HCT116 (cell line): ENCODE measurements at regions not wholly inside any gene's neighbourhood (a gene's known extent, or its start where the extent isn't known, plus 50 kb on each side); places are given as distances from the start of the nearest gene placed in this dataset.

Experiments used
- ATAC-seq: fragments of 200-7000 bp; cut with Tn5 transposase; 2 replicates; pipeline ENCODE4 v1.9.1; 2020; ENCODE audit warnings: mild to moderate bottlenecking, moderate library complexity
- BruUV-seq: library from RNA; stranded (reverse); fragments of 400-500 nt; replicated peaks from 2 replicates; lab custom pipeline; 2021; lab: Mats Ljungman, UMichigan
- CTCF ChIA-PET: fragments of 300-600 bp; sonication (Branson Sonifier 250); formaldehyde crosslinking; loops from one replicate; lab custom pipeline; 2021; ENCODE audit warnings: antibody characterized with exemption; lab: Charles Lee
- POLR2A ChIA-PET: fragments of 300-600, 350-600 bp; sonication (Branson Sonifier 250); formaldehyde crosslinking; loops from one replicate; lab custom pipeline; 2021; ENCODE audit warnings: antibody characterized with exemption; lab: Charles Lee
- RAD21 ChIA-PET, 2 experiments: fragments of 300-600 bp; sonication (Branson Sonifier 250); formaldehyde crosslinking; loops; one replicate each; lab custom pipeline; 2023; ENCODE audit warnings: low total read pairs in 2 of 2; ENCODE audit not compliant: uncharacterized antibody in 2 of 2, unreplicated experiment in 2 of 2, low non-redundant PET in 1 of 2; lab: Charles Lee
- DNase-seq: peaks from one replicate; pipeline ENCODE4 v3.0.0-alpha.2; 2010; ENCODE audit warnings: low read depth, low spot score
- H2AFZ ChIP-seq: fragments of 200-600 bp; shearing (Covaris generic), sonication (generic); 2 replicates; pipeline ENCODE4 v1.6.1; 2017; ENCODE audit warnings: low read depth, mixed run types, mixed read lengths, antibody characterized with exemption, low read length; ENCODE audit not compliant: poor library complexity, severe bottlenecking
- H3K27ac ChIP-seq: 2 replicates; pipeline ENCODE4 v1.5.1; 2012; ENCODE audit warnings: low read depth, low read length
- H3K27me3 ChIP-seq: fragments of 200-600 bp; sonication (generic); 2 replicates; pipeline ENCODE4 v1.6.1; 2016; ENCODE audit warnings: mixed run types, low read length, mixed read lengths; ENCODE audit not compliant: insufficient read depth
- H3K36me3 ChIP-seq, 2 experiments: fragments of 200-500 bp in 1 of 2; fragments of 200-600 bp in 1 of 2; sonication (Bioruptor generic) in 1 of 2; sonication (generic) in 1 of 2; 2 replicates each; pipeline versions ENCODE4 v1.5.1 to v1.6.1; 2014 to 2016; ENCODE audit warnings: low read length in 2 of 2, inconsistent platforms in 1 of 2, mixed read lengths in 1 of 2, mixed run types in 1 of 2; ENCODE audit not compliant: insufficient read depth in 2 of 2, control insufficient read depth in 1 of 2
- H3K4me1 ChIP-seq, 2 experiments: fragments of 200-600 bp in 1 of 2; sonication (generic) in 1 of 2; 2 replicates each; pipeline versions ENCODE4 v1.5.1 to v1.6.1; 2012 to 2017; ENCODE audit warnings: low read length in 2 of 2, inconsistent platforms in 1 of 2, mild to moderate bottlenecking in 1 of 2, mixed read lengths in 1 of 2, mixed run types in 1 of 2, moderate library complexity in 1 of 2; ENCODE audit not compliant: insufficient read depth in 2 of 2, control insufficient read depth in 1 of 2
- H3K4me2 ChIP-seq: fragments of 200-600 bp; sonication (generic); 2 replicates; pipeline ENCODE4 v1.6.1; 2017; ENCODE audit warnings: mixed run types, low read length, mixed read lengths
- H3K4me3 ChIP-seq, 2 experiments: fragments of 200-600 bp in 1 of 2; sonication (generic) in 1 of 2; replicated peaks in 1 of 2; 2 replicates each; pipeline ENCODE4 v1.5.1; 2011 to 2016; ENCODE audit warnings: low read length in 2 of 2, control low read depth in 1 of 2, low read depth in 1 of 2, mild to moderate bottlenecking in 1 of 2, mixed read lengths in 1 of 2, mixed run types in 1 of 2
- H3K79me2 ChIP-seq: fragments of 200-600 bp; sonication (generic); 2 replicates; pipeline ENCODE4 v1.6.1; 2017; ENCODE audit warnings: mild to moderate bottlenecking, mixed run types, low read length, moderate library complexity, mixed read lengths; ENCODE audit not compliant: insufficient read depth
- H3K9ac ChIP-seq: fragments of 200-600 bp; sonication (generic); 2 replicates; pipeline ENCODE4 v1.6.1; 2016; ENCODE audit warnings: low read length, mixed read lengths
- H3K9me2 ChIP-seq: fragments of 200-600 bp; sonication (generic), shearing (Covaris generic); 2 replicates; pipeline ENCODE4 v1.6.1; 2017; ENCODE audit warnings: mixed run types, mild to moderate bottlenecking, moderate library complexity; ENCODE audit not compliant: insufficient read depth
- H3K9me3 ChIP-seq, 2 experiments: fragments of 200-500 bp in 1 of 2; fragments of 200-600 bp in 1 of 2; sonication (Bioruptor generic) in 1 of 2; sonication (generic) in 1 of 2; 2 replicates each; pipeline ENCODE4 v1.6.1; 2014 to 2017; ENCODE audit warnings: low read length in 2 of 2, mixed read lengths in 2 of 2, inconsistent platforms in 1 of 2, low read depth in 1 of 2, mild to moderate bottlenecking in 1 of 2, mixed run types in 1 of 2, moderate library complexity in 1 of 2; ENCODE audit not compliant: control insufficient read depth in 1 of 2, insufficient read depth in 1 of 2
- H4K20me1 ChIP-seq: fragments of 200-600 bp; sonication (generic), shearing (Covaris generic); 2 replicates; pipeline ENCODE4 v1.6.1; 2017; ENCODE audit warnings: mixed run types, mild to moderate bottlenecking, moderate library complexity; ENCODE audit not compliant: insufficient read depth
- POLR2A ChIP-seq: IDR thresholded peaks from 2 replicates; pipeline ENCODE4 v1.7.0; 2011; ENCODE audit warnings: borderline replicate concordance; ENCODE audit not compliant: insufficient read depth, insufficient read length; ENCODE audit errors: extremely low read depth
- TCF7L2 ChIP-seq: IDR thresholded peaks from 2 replicates; pipeline ENCODE4 v1.7.0; 2011; ENCODE audit warnings: borderline replicate concordance, inconsistent platforms; ENCODE audit not compliant: insufficient read depth, insufficient read length; ENCODE audit errors: extremely low read depth
- intact Hi-C: fragments of 100-400 bp; cut with micrococcal nuclease; formaldehyde crosslinking; loops from 2 replicates; pipeline ENCODE4 v1.10.0; 2022
- TF ChIP-seq, protein P1 (sequence below), 3 experiments: fragments of 200-600 bp in 1 of 3; sonication (generic) in 1 of 3; IDR thresholded peaks in 2 of 3; conservative IDR thresholded peaks in 1 of 3; 2 replicates each; pipeline ENCODE4 v1.5.1; 2012 to 2017; ENCODE audit warnings: low read depth in 2 of 3, low read length in 2 of 3, antibody characterized with exemption in 1 of 3, borderline replicate concordance in 1 of 3, control low read depth in 1 of 3, mild to moderate bottlenecking in 1 of 3, mixed read lengths in 1 of 3, mixed run types in 1 of 3, moderate library complexity in 1 of 3; ENCODE audit not compliant: insufficient read depth in 1 of 3
- TF ChIP-seq, protein P2 (sequence below): IDR thresholded peaks from 2 replicates; pipeline ENCODE4 v1.6.1; 2012; ENCODE audit warnings: low read depth
- TF ChIP-seq, protein P3 (sequence below): IDR thresholded peaks from 2 replicates; pipeline ENCODE4 v1.6.1; 2012

DNA sequence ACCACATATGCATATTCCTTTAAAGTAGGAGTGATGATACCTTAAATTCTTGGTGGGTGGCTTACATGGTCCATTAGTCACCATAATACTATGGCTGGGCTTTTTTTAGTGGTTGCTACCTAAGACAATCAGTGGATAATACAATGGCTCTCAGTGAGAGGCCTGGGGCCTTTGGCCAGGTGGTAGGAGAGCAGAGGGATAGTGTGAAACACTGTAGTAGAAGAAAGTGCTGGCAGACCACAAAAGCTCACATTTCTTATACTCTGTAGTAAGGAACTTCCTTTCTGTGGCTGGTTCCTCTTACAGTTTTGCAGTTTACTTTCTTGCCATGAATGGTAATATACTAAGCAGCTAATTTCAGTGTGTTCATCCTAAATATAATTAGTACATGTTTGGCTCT, 583.5 kb downstream of the XIRP2 start (continued):
- TF ChIP-seq, protein P1, sequence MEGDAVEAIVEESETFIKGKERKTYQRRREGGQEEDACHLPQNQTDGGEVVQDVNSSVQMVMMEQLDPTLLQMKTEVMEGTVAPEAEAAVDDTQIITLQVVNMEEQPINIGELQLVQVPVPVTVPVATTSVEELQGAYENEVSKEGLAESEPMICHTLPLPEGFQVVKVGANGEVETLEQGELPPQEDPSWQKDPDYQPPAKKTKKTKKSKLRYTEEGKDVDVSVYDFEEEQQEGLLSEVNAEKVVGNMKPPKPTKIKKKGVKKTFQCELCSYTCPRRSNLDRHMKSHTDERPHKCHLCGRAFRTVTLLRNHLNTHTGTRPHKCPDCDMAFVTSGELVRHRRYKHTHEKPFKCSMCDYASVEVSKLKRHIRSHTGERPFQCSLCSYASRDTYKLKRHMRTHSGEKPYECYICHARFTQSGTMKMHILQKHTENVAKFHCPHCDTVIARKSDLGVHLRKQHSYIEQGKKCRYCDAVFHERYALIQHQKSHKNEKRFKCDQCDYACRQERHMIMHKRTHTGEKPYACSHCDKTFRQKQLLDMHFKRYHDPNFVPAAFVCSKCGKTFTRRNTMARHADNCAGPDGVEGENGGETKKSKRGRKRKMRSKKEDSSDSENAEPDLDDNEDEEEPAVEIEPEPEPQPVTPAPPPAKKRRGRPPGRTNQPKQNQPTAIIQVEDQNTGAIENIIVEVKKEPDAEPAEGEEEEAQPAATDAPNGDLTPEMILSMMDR (IDR thresholded peaks at IDR 0.05 in 2 of 3, conservative IDR thresholded peaks at IDR 0.05 in 1 of 3; ENCODE audit: borderline replicate concordance in 1 of 3, insufficient read depth in 1 of 3, low read depth in 2 of 3, low read length in 2 of 3) = no peak

DNA sequence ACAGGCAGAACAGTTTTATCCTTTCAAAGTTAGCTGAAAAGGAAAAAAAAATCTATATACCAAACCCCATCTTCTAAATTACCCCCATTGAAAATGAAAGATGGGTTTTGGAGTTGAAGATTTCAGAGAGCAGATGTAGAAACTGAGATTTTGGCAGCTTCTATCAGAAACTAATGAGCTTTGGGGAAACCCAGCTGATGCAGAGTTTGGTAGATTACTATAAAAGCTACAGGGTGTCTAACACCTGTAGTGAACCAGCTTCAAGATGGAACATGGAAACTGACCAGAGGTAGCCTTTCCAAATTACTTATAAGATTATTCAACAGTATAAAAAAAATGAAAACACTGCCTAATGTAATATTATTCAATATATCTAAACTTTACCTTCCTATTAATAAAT, 583.1 kb downstream of the XIRP2 start:
- H3K4me2 ChIP-seq = no peak overlapping the region
- H3K4me1 ChIP-seq = no peaks in the 10 kb centered on the region
- intact Hi-C loops = no loop called here
- ChIA-PET RAD21 (no interaction called here), POLR2A (no interaction called here), CTCF (no interaction called here)
- ATAC-seq (no peak), DNase-seq (no peak)
- no peak overlapping the region for H2AFZ ChIP-seq
- H3K27me3 ChIP-seq = peaks cover 3% of the 10 kb centered on the region; the same call in 1 of the 2 replicates
- H3K79me2 ChIP-seq = no peaks in the 10 kb centered on the region
- no peaks in the 10 kb centered on the region for H3K9me2 ChIP-seq
- TF ChIP-seq, protein P2, sequence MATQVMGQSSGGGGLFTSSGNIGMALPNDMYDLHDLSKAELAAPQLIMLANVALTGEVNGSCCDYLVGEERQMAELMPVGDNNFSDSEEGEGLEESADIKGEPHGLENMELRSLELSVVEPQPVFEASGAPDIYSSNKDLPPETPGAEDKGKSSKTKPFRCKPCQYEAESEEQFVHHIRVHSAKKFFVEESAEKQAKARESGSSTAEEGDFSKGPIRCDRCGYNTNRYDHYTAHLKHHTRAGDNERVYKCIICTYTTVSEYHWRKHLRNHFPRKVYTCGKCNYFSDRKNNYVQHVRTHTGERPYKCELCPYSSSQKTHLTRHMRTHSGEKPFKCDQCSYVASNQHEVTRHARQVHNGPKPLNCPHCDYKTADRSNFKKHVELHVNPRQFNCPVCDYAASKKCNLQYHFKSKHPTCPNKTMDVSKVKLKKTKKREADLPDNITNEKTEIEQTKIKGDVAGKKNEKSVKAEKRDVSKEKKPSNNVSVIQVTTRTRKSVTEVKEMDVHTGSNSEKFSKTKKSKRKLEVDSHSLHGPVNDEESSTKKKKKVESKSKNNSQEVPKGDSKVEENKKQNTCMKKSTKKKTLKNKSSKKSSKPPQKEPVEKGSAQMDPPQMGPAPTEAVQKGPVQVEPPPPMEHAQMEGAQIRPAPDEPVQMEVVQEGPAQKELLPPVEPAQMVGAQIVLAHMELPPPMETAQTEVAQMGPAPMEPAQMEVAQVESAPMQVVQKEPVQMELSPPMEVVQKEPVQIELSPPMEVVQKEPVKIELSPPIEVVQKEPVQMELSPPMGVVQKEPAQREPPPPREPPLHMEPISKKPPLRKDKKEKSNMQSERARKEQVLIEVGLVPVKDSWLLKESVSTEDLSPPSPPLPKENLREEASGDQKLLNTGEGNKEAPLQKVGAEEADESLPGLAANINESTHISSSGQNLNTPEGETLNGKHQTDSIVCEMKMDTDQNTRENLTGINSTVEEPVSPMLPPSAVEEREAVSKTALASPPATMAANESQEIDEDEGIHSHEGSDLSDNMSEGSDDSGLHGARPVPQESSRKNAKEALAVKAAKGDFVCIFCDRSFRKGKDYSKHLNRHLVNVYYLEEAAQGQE = no peak
- TF ChIP-seq, protein P3, sequence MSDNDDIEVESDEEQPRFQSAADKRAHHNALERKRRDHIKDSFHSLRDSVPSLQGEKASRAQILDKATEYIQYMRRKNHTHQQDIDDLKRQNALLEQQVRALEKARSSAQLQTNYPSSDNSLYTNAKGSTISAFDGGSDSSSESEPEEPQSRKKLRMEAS = no peak
- TF ChIP-seq POLR2A = no peak
- no peak for TF ChIP-seq TCF7L2
- TF ChIP-seq, protein P1 (IDR thresholded peaks at IDR 0.05 in 2 of 3, conservative IDR thresholded peaks at IDR 0.05 in 1 of 3; ENCODE audit: borderline replicate concordance in 1 of 3, insufficient read depth in 1 of 3, low read depth in 2 of 3, low read length in 2 of 3) = no peak
- no peaks in the 10 kb centered on the region for H3K36me3 ChIP-seq
- H3K27ac ChIP-seq = no peak overlapping the region
- no peaks in the 10 kb centered on the region for H3K9me3 ChIP-seq
- no peaks in the 10 kb centered on the region; the same call in 1 of the 2 replicates for H4K20me1 ChIP-seq
- H3K4me3 ChIP-seq = no peak overlapping the region
- no TSS peak for BruUV-seq
- H3K9ac ChIP-seq = no peak overlapping the region
